ENCODE measurements at regions not wholly inside any gene's neighbourhood (a gene's known extent, or its start where the extent isn't known, plus 50 kb on each side); places are given as distances from the start of the nearest gene placed in this dataset.
"Not testable (repeated sequence)": the region's sequence is repeated elsewhere in the genome, so short reads cannot be mapped to it uniquely, and the experiment has no call there.

DNA sequence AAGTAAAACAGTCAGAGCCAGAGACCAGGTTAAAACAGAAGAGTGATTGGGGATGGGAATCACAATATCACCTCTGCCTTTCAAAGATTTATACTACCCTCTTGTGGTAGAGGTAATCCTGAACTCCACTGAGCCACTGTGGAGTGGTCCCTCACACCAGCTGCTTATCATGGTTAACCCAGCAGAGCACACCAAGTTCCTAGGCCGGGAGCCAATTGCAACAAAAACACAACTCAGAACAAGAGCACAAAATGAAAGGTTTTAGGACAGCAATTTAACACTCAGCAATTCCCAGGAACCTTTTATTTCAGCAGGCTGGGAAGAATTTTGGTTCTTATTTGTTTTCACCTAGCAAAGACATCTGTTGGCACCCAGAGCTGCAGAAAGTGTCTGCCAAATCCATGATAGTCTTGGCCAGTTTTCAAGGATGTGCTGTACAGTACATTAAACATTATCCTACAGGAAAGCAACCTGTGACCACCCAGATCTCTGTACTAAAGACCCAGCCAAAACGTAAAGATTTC lies 220.5 kb upstream of the ATXN7L3B start:
- DNase-seq, result peak; percentile 64

DNA sequence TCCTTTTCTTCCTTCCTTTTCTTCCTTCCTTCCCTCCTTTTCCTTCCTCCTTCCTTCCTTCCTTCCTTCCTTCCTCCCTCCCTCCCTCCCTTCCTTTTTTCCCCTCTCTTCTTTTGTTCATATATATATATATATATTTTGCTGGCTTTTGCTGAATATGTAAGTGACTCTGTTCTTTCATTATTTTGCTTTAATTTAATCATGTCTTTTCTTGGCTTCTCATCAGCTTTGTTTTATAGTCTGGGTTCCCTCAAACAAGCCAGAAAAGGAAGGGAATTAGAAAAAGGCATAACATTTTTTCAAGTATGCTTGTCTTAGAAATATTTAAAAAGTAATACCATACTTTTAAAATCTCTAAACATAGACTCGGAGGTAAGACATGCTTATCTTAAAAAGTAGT lies 219.9 kb upstream of the ATXN7L3B start:
- no peak for DNase-seq

DNA sequence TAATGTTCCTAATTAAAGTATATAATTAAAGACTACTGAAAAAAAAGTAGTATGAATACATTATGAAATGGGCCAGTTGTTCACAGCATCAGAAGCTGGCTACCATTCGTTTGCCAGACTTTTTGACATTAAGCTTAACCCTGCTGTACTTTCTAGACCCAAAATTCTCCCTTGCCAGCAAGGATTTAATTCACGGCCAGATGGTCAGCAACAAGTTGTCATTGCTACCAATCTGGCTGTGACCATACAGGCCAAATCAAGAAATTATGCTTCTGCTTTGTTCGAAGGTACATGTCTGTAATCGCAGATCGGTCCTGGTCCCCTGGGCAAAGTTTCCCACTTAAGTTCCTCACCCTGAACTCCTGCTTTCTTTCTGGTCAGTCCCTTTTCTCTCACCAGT lies 217.7 kb upstream of the ATXN7L3B start:
- no peak for DNase-seq

- DNase-seq, result no peak
These were observed 216.3 kb upstream of the ATXN7L3B start for GRCh38 chr12:74321381-74321780.

DNA sequence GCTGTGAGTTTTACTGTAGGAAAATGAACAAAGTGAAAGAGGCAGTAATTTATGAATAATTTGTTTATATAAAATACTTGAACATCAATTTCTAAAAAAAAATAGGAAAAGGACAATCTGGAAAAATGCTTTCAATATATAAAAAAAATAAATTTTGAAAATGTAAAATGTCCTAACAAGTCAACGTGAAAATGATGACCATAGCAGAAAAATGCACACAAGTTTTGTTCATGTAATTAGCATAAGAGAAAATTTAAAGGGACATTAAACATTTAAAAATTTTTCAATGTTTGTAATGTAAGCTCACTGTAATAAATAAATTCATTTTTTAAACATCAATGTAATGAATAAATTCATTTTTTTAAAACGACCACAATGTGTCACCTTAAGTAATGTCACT lies 214.8 kb upstream of the ATXN7L3B start:
- no peak for DNase-seq

GRCh38 chr12:74328623-74329022 lies 209.0 kb upstream of the ATXN7L3B start:
- DNase-seq, result no peak

DNA sequence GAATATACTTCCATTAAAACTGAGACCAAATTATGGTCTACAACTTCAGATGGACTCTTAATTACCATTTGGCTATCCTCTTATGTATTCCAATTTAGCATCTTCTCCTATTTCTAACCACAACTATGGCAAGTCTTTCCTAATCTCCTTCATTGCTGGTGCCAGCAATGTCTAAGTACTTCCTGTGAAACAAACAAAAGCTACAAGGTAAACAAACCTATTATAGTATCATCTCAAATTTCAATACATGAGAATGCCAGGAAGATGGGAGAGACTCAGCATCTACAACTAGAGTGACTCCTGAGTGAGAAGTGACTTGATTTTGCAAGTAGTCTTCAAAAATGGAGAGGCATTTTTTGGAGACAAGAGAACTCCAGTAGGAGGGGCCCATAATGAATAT lies 202.9 kb upstream of the ATXN7L3B start:
- DNase-seq, result no peak

DNA sequence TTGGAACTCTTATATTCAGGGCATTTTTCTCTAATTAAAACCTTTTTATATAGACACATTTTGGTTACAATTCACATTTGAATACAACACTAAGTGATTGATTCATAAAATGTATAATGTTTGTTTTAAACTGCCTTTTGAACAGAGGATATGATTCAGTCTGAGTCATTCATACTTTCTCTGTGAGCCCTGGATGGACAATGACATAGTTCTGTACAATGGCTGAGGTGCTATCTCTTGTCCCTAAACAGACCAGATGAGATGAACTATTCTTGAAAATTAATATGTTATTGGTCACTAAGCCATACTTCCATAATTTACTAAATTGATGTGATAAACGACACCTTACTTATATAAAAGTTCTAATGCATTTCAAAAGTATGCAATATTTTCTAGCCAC lies 199.7 kb upstream of the ATXN7L3B start:
- DNase-seq, result no peak

GRCh38 chr12:74339211-74339610 lies 198.4 kb upstream of the ATXN7L3B start:
- no peak for DNase-seq

DNA sequence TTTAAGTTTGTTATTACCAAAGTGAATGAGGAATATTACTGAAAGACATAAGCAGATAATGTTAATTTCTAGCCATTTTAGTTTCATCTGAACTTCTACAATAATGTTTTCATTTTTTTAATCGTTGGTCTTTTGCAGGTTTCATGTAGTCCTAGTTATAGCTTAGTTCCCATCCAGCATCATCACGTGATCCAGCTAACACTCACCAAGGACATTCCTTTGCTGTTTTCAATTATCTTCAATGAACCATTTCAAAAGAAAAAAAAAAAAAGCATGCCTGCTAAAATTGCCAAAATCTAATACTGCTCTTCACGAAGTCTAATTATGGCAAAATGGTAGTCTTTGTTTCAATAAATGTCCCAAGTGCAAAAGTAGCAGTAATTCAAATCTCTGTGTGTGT lies 187.7 kb upstream of the ATXN7L3B start:
- DNase-seq, result no peak

- peak; percentile 29 for DNase-seq
These were observed 172.3 kb upstream of the ATXN7L3B start for GRCh38 chr12:74365178-74365964.

DNA sequence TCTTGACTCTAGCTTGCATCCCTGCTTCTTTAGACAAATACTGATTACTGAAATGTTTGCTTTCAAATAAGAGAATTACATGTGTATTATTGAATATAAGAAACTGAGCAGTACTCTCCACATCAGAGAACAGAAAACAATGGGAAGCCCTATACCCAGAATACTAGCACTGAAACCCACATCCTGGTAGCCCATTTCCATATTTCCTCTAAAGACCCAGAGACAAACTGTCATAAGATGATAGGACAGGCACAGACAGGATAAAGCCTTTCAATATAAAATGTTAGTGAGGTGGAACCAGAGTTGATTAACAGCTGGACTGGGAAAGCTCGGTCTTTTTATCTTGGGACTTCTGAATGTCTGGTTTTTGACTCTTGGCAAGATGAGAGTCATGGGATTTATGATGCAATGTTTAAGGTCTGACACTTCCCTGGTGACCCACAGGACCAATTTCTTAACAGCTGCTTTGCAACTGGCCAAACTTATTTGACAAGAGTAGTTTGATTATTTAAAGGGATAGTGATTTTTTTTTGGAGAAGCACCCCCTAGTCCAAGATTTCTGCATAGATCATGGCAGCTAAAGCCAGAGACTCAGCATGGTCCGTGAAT lies 166.9 kb upstream of the ATXN7L3B start:
- DNase-seq, result no peak

GRCh38 chr12:74379114-74379513 lies 158.5 kb upstream of the ATXN7L3B start:
- no peak for DNase-seq

DNA sequence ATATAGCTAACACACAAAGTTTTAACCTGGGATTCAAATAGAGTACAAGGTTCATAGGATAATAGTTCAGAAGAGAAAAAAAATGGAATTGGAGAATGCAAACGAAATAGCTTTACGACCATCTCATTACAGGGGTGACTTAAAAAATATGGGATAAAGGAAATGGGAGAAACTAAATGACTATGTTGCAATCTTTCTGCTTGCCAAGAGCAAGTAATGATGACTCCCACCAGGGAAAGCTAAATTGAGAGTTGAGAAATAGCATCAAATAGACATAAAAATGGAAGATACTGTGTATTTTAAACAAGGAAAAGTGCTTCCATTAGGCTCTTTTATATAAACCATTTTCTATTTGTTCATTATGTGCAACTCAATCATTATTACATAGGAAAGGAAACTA lies 155.7 kb upstream of the ATXN7L3B start:
- no peak for DNase-seq

- no peak for DNase-seq
These were observed 154.7 kb upstream of the ATXN7L3B start for GRCh38 chr12:74382983-74383382.

DNA sequence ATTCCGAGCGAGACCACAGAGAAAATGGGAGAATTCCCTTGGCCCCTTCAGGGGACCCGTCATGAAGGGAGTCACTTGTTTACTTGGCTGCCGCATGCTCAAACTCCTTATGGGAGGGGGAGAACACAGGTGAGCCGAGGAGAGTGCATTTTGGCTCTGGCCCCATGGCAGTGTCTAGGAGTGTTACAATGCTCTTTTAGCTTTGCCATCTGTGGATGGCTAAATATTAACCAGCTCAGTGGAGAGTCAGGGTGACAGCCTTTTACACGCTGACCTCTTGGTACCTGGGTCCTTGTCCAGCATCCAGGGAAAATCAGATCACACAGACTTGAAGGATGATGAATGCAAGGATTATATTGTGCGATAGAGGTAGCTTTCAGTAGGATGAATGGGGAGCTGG lies 146.4 kb upstream of the ATXN7L3B start:
- DNase-seq, result no peak

DNA sequence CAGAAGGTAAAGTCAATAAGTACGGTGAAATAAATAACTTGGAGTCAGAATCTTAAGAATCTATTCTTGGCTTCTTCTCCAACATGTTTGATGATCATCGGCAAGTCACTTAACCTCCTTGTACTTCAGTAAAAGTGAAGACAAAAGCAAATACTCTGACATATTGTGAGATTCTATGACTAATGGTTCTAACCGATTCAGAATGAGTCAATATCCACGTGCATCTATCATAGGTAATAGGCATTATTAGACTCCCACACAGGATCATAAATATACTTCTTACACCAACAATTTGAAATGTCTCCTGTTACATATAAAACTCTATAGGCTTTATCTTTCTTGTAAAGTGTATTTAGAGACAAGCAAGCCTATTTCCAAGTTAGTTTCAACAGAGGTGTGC lies 144.4 kb upstream of the ATXN7L3B start:
- DNase-seq, result no peak

- no peak for DNase-seq
These were observed 143.0 kb upstream of the ATXN7L3B start for GRCh38 chr12:74394647-74395046.

GRCh38 chr12:74401035-74401434 lies 136.6 kb upstream of the ATXN7L3B start:
- DNase-seq, result no peak

GRCh38 chr12:74401966-74402365 lies 135.7 kb upstream of the ATXN7L3B start:
- DNase-seq, result no peak

DNA sequence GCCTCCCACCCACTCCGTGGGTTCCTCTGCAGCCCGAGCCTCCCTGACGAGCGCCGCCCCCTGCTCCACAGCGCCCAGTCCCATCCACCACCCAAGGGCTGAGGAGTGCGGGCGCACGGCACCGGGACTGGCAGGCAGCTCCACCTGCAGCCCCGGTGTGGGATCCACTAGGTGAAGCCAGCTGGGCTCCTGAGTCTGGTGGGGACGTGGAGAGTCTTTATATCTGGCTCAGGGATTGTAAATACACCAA lies 134.5 kb upstream of the ATXN7L3B start:
- not testable (repeated sequence) for DNase-seq

DNA sequence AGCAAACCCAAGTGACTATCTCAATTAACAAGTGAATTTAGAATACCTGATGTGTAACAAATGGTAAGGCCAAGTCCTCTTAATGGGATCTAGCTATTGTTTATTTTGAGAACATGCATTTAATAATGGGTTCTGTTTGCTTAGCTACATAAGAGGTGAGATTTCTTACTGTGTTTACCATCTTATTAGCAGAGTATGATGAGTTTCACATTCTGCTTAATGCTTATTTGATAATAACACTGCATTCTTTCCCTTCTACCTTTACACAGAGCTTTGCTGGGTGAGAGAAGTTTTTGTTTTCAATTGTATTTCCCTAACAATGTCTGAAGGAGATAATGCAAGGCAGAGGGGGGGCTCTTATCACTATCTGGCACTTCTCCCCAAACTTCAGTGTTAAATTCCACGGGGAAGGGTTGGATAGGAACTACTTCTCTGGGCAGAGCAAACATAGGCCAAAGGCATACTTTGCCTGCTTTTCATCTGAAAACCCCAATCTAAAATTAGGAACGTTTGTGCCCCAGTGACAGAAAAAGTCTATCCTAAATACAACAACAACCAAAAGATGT lies 129.0 kb upstream of the ATXN7L3B start:
- no peak for DNase-seq

GRCh38 chr12:74412606-74413230 lies 124.9 kb upstream of the ATXN7L3B start:
- DNase-seq, result no peak

DNA sequence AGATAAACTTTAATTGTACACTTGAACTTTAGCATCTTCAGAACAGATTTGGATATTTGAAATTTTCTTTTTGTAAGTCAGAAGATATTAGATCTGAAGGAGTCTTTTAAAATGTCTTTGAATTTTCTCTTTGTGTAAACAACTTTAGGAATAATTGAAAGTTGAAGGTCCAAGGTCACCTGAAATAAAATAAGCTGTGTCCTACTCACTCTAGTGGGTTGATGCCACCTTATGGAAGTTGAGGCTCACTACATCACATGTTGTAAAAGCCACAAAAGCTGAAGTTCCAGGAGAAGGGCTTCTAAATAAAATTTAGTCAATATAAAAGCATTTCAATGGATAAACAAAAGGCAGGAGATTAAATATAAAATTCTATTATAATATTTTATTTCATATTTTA lies 122.0 kb upstream of the ATXN7L3B start:
- DNase-seq, result no peak
